HG02642 (cell line): ENCODE measurements at regions not wholly inside any gene's neighbourhood (a gene's known extent, or its start where the extent isn't known, plus 50 kb on each side); places are given as distances from the start of the nearest gene placed in this dataset.
A peak's percentile ranks its signal among the peaks of the same experiment; 100 is the strongest.

Experiments used
- ATAC-seq: cut with Tn5 transposase; IDR thresholded peaks from one replicate; pipeline ENCODE4 v1.9.1; 2021; ENCODE audit warnings: mild to moderate bottlenecking; ENCODE audit not compliant: unreplicated experiment, poor library complexity

DNA sequence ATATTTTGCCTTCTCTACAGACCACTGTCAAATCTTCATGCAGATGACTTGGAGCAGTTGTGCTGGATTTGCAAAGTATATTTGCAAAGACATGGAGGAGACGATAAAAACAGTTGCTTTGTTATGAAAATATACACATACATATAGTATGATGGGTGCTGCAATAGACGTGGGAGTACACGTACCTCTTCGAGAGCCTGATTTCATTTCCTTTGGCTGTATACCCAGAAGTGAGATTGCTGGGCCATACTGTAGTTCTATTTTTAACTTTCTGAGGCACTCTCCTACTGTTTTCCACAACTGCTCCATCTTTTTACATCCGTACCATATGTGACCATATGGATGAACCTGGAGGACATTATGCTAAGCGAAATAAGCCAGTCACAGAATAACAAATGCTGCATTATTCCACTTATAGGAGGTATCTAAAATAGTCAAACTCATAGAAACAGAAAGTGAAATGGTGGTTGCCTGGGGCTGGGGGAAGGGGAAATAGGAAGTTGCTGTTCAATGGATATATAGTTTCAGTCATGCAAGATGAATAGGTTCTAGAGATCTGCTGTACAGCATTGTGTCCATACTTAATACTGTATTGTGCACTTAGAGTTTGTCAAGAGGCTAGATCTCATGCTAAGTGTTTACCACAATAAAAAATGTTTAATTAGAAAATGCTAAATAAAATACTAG is 223.8 kb downstream of the HAO1 start:
- ATAC-seq, result no peak

DNA sequence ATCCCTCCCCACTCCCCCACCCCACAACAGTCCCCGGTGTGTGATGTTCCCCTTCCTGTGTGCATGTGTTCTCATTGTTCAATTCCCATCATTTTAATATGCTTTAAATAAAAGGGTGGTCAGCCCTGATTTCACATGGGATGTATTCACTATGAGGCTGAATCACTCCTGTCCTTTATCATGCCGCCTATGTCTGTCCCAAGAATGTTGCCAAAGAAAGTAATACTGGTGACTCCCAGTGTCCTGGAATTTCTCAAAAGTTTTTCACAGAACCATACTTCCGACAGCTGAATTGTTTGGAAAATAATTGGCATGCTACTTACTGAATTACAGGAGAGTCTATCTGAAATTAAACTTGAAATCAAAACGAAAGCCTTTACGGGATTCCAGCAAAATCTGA is 217.7 kb downstream of the HAO1 start:
- ATAC-seq, result no peak

DNA sequence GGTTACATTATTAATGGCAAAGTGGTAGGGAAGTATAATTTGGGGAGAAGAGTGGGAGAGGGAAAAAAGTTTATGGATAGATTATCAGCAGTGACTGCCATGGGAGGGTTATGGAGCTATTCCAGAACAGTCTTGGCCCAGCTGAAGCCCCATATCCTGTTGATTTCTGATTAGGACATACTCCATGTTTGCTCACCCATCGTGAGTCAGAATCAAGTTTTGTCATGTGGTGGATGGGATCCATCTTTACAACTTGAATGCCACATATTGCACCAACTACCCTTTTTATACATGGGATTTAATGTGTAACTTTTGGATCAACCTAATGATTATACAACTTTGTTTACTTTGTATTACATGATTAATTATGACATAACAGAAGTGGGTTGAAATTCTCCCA is 217.0 kb downstream of the HAO1 start:
- ATAC-seq, result no peak

DNA sequence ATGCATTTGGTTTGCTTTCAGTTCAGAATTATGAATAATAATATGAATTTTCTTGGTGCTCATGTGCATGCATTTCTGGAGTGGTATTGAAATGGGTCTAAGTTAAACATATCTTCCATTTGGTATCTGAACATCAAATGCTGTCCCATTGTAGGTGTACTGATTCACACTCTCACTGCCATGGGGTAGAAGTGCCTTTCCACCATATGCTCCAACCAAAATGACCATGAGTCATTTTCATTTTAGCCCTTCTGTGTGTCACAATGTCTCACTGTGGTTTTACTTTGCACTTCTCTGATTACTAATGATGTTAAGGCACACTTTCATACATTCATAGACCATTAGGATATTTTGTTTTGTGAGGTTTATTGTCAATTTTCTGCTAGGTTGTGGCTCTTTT is 211.9 kb downstream of the HAO1 start:
- ATAC-seq, result no peak

GRCh38 chr20:7734216-7734615 is 206.0 kb downstream of the HAO1 start:
- no peak for ATAC-seq

GRCh38 chr20:7736336-7736735 is 203.9 kb downstream of the HAO1 start:
- ATAC-seq, result no peak

DNA sequence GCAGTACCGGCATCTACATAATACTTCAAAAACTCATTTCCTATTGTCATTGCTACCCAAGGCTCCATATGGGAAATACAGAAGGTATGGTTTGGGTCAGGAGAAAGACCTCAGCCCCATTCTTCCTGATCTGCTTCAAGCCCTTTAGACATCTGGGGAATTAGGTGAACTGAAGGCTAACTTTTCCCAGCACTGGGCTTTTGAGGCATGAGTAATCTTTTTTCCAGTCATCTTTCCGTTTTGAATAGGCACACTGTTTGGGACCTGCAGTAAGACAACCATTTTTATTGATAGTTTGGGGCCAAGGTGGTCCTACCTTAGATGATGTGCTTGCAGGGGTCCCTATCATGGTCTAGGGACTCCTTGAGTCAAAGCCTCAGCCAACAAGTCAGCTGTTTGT is 198.4 kb downstream of the HAO1 start:
- ATAC-seq, result no peak

- ATAC-seq, result no peak
Observed at GRCh38 chr20:7742479-7742878, 197.8 kb downstream of the HAO1 start.

- ATAC-seq, result no peak
Observed at GRCh38 chr20:7744411-7744810, 195.8 kb downstream of the HAO1 start.

- no peak for ATAC-seq
Observed at GRCh38 chr20:7748624-7749023, 191.6 kb downstream of the HAO1 start.

GRCh38 chr20:7754102-7754501 is 186.2 kb downstream of the HAO1 start:
- no peak for ATAC-seq

DNA sequence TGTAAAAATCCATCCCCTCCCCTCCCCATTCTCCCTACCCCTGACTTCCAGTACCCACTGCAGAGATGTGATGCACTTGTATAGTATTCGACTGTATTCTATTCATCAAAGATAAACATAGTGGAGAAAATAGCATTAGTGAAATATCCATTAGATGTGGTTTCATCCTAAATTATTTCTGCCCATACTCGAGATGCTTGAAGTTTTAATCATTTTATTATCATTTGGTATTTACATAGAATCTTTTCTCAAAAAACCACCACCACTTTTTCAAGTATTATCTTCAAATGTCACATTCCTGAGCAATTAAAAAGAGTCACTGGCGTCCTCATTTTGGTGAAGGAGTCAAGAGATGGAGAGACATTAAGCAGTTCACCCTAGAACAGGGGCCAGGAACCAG is 181.9 kb downstream of the HAO1 start:
- ATAC-seq, result no peak

GRCh38 chr20:7760247-7761031 is 179.8 kb downstream of the HAO1 start:
- no peak for ATAC-seq

DNA sequence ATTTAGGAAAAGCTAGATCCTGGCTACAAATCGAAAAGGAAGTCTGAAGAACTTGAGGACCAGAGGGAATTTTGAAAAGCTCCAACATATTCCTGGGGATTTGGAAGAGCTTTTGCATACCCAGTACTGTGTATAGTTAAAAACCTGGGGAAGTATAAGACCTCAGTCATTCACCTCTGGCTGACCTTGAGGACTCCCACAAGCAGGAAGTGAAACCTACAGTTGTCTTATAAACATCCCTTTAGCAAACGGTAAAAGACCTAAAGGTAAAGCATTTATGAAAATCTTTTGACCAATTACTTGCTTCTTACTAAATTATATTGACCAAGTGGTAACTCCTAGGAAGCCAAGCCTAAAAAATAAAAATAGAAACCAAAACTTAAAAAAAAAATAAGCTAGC is 175.0 kb downstream of the HAO1 start:
- peak; percentile 77 for ATAC-seq

GRCh38 chr20:7770046-7770445 is 170.2 kb downstream of the HAO1 start:
- ATAC-seq, result no peak

DNA sequence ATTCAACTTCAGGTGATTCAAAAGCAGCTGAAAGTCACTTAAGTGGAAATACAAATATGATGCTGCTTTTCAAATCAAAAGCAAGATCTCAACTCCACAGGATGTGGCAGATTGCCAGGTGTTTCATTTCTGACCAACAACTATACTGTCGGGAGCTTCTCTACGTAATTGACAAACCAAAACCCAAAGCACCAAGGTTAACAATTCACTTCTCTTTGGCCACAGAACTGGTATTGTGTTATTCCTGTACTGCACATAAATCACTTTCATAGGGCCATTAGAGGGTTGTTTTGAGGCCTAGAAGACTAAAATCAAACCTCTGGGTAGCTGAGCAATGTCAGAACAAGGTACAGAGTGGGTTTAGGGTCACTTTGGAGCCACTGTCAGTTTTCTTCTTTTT is 169.7 kb downstream of the HAO1 start:
- ATAC-seq, result peak; percentile 98

DNA sequence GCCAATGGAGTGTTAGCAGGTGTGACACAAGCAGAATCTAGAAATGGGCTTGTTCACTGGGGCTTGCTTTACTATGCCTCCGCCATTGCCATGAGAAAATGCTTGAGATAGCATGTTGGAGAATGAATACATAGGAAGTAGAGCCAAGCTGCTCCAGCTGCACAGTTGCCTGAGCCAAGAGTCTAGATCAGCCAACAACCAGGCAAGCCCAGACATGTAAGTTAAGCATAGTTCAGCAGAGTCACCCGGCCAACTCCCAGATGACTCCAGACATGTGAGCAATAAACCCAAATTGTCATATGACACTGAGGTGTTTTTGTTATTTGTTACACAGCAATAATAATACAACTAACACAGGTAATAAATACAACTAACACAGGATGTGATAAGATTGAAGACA is 167.9 kb downstream of the HAO1 start:
- ATAC-seq, result no peak

- no peak for ATAC-seq
Observed at GRCh38 chr20:7773511-7773910, 166.7 kb downstream of the HAO1 start.

GRCh38 chr20:7775072-7775471 is 165.2 kb downstream of the HAO1 start:
- no peak for ATAC-seq

- no peak for ATAC-seq
Observed at GRCh38 chr20:7776148-7776547, 164.1 kb downstream of the HAO1 start.

DNA sequence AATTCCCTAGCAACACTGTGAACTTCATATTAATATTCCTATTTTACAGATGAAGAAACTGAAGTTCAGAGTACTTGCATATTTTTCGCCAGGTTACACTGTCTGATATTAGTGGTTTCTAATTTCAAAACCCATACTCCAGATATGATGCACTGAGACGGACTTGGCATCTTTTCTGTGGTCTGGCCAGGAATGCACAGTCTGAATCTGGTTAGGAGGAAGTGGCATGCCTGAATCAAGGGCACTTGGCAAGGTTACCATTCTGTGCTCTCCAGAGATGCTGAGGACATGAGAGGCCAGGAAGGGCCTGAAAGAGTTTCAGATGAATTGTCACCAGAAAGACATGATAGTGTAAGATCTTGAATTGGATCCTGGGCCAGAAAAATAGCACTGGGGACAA is 150.1 kb downstream of the HAO1 start:
- no peak for ATAC-seq
